Heart left ventricle (tissue), 16 donors: ENCODE measurements at regions not wholly inside any gene's neighbourhood (a gene's known extent, or its start where the extent isn't known, plus 50 kb on each side); places are given as distances from the start of the nearest gene placed in this dataset.

Experiments
- ATAC-seq, 4 donors: fragments of 200-7000 bp; cut with Tn5 transposase; one replicate each; pipeline ENCODE4 v1.9.1; 2020 to 2022; ENCODE audit warnings: moderate library complexity in 4 of 4, mild to moderate bottlenecking in 3 of 4, moderate number of reproducible peaks in 1 of 4
- DNase-seq, 5 donors: peaks; one replicate each; pipeline ENCODE4 v3.0.0-alpha.2; 2020
- H3K27ac ChIP-seq, 12 donors: fragments of 200-600 bp; sonication (generic) in 4 of 12; one replicate each; pipeline versions ENCODE4 v1.5.0 to v1.8.0; 2016 to 2022; ENCODE audit warnings: mild to moderate bottlenecking in 2 of 12
- H3K27me3 ChIP-seq, 9 donors: fragments of 200-600 bp; sonication (generic) in 2 of 9; one replicate each; pipeline versions ENCODE4 v1.5.1 to v1.8.0; 2016 to 2022; ENCODE audit warnings: mild to moderate bottlenecking in 3 of 9
- H3K36me3 ChIP-seq, 9 donors: fragments of 200-600 bp; sonication (generic) in 2 of 9; one replicate each; pipeline versions ENCODE4 v1.5.0 to v1.8.0; 2018 to 2022; ENCODE audit warnings: mild to moderate bottlenecking in 2 of 9
- H3K4me1 ChIP-seq, 12 donors: fragments of 200-600 bp; sonication (generic) in 4 of 12; one replicate each; pipeline versions ENCODE4 v1.5.0 to v1.8.0; 2016 to 2022; ENCODE audit warnings: mild to moderate bottlenecking in 3 of 12
- H3K4me3 ChIP-seq, 12 donors: fragments of 200-600 bp; sonication (generic) in 4 of 12; one replicate each; pipeline versions ENCODE4 v1.5.0 to v1.8.0; 2017 to 2022; ENCODE audit warnings: mild to moderate bottlenecking in 9 of 12, moderate library complexity in 4 of 12
- H3K9me3 ChIP-seq, 12 donors: fragments of 200-600 bp; sonication (generic) in 4 of 12; one replicate each; pipeline versions ENCODE4 v1.5.0 to v1.8.0; 2016 to 2022; ENCODE audit warnings: mild to moderate bottlenecking in 1 of 12
- CTCF ChIP-seq, 12 donors: fragments of 200-600 bp; sonication (generic) in 4 of 12; IDR thresholded peaks; one replicate each; pipeline versions ENCODE4 v1.5.0 to v1.8.0; 2018 to 2022; ENCODE audit warnings: antibody characterized with exemption in 12 of 12, mild to moderate bottlenecking in 5 of 12
- POLR2A ChIP-seq, 2 donors: fragments of 450-650 bp; IDR thresholded peaks; one replicate each; pipeline ENCODE4 v1.6.1; 2017; ENCODE audit warnings: antibody characterized with exemption in 2 of 2, mild to moderate bottlenecking in 2 of 2, moderate library complexity in 2 of 2
- WGBS, 4 donors: extraction: QIAGEN DNeasy Blood & Tissue Kit in 2 of 4; methylation state at CpG; one replicate each; pipeline versions ENCODE4 v1.1.5 to v1.1.7; 2013 to 2018; 5-methylcytosine and 5-hydroxymethylcytosine counted together
- intact Hi-C, 10 donors: fragments of 100-400 bp; cut with DNase I; formaldehyde crosslinking; loops; one replicate each; pipeline versions ENCODE4 v1.11.1 to v1.14.2; 2022
- donor health status: ischemic (EF 13 %, LVEDD 7.1; RV severe dilation, severe dysfunction).
- donor health status: healthy with polysubstance abuse.
- donor health status: DM: no; HTN: yes; CAD: no.
- donor health status: DM: no; HTN: no; CAD: no.
- donor health status: ischemic (EF 25% LVEDD 6.9; RV normal size, moderate dysfunction).
- donor health status: ischemic (EF 25% LVEDD 5.7; RV mildly dilated, moderate dysfunction).
- donor health status: healthy.
- donor health status: DM: yes; HTN: yes; CAD: no.
- donor health status: ischemic (EF 35%, LVEDD 5.7; RV mildly dilated, moderate dysfunction).
- donor health status: nonischemic (EF 11% LVEDD 7.7; RV severe dilation, severe dysfunction).
- donor health status: DM: yes; HTN: yes; CAD: no.
- donor health status: PGD.
- donor health status: ischemic (EF 29% LVEDD 5.4; RV normal size, mild dysfunction).
- donor health status: nonischemic (EF 23%, LVEDD 6.1; RV moderate dilation, normal function).

- Histone ChIP-seq H3K4me1 (peaks cover 0 to 16% (median 8%) of the 10 kb centered on the region in 12 donors), H3K4me3 (no peak overlapping the region), H3K27ac (no peak overlapping the region), H3K36me3 (no peaks in the 10 kb centered on the region), H3K9me3 (no peaks in the 10 kb centered on the region), H3K27me3 (no peaks in the 10 kb centered on the region)
- no peak for DNase-seq
- WGBS, 4 donors = 47 to 60% (median 51%) methylated on average over 4 of the region's 4 CpGs
- TF ChIP-seq CTCF (IDR thresholded peaks at IDR 0.05) = no peak
- no peak for TF ChIP-seq POLR2A (IDR thresholded peaks at IDR 0.05)
- peak in 1 of 4 donors; percentile 53 for ATAC-seq
- intact Hi-C loops = no loop called here
Observed at GRCh38 chr2:235171550-235172031, 219.8 kb downstream of the SH3BP4 start.

DNA sequence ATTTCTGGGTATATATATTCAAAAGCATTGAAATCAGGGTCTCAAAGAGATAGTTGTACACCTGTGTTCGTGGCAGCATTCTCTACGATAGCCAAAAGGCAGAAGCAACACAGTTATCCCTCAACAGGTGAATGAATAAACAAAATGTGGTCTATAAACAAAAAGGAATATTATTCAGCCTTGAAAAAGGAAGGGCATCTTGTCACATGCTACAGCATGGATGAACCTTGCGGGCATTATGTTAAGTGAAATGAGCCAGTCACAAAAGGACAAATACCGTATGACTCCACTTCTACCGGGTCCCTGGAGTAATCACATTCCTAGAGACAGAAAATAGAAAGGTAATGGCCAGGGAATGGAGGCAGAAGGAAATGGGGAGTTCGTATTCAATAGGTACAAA lies 228.8 kb downstream of the SH3BP4 start:
- intact Hi-C loops = no loop called here
- Histone ChIP-seq H3K36me3 (no peaks in the 10 kb centered on the region), H3K4me3 (no peak overlapping the region), H3K9me3 (no peaks in the 10 kb centered on the region), H3K4me1 (no peaks in the 10 kb centered on the region), H3K27ac (no peak overlapping the region), H3K27me3 (peaks cover 0 to 43% (median 4%) of the 10 kb centered on the region in 9 donors)
- WGBS, 4 donors = 86 to 93% (median 91%) methylated on average over 6 of the region's 6 CpGs
- no peak for TF ChIP-seq POLR2A (IDR thresholded peaks at IDR 0.05)
- TF ChIP-seq CTCF (IDR thresholded peaks at IDR 0.05) = no peak
- DNase-seq = no peak
- ATAC-seq = no peak

DNA sequence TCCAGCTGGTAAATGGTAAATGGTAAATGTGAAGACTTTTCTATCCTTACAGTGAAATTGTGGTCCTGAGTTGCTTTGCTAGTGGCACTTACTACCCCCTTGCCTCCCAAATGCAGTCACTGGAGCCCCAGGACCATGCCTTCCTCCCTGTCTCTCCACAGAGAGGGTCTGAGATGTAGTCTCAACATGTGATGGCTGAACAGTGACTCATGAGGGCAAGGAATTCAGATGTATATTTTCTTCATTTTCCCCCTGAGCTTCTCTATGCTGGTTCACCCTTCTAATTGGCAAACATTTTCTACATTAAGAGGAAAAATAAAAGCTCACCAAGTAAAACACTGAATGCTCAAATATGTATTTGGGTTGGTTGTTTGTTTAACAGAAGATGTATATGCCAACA lies 232.0 kb downstream of the SH3BP4 start:
- H3K36me3 ChIP-seq = no peaks in the 10 kb centered on the region
- H3K27ac ChIP-seq = no peak overlapping the region
- peaks cover 0 to 43% (median 4%) of the 10 kb centered on the region in 9 donors for H3K27me3 ChIP-seq
- no peaks in the 10 kb centered on the region for H3K4me1 ChIP-seq
- DNase-seq (no peak), ATAC-seq (no peak)
- intact Hi-C loops = no loop called here
- peaks cover 0 to 3% (median 0%) of the 10 kb centered on the region in 12 donors for H3K9me3 ChIP-seq
- no peak overlapping the region for H3K4me3 ChIP-seq
- no peak for TF ChIP-seq POLR2A (IDR thresholded peaks at IDR 0.05)
- TF ChIP-seq CTCF (IDR thresholded peaks at IDR 0.05) = no peak

- Histone ChIP-seq H3K36me3 (no peaks in the 10 kb centered on the region), H3K27ac (no peak overlapping the region), H3K27me3 (peaks cover 0 to 22% (median 0%) of the 10 kb centered on the region in 9 donors), H3K9me3 (peaks cover 0 to 3% (median 0%) of the 10 kb centered on the region in 12 donors), H3K4me1 (no peaks in the 10 kb centered on the region), H3K4me3 (no peak overlapping the region)
- ATAC-seq = no peak
- intact Hi-C loops = no loop called here
- no peak for DNase-seq
- TF ChIP-seq CTCF (IDR thresholded peaks at IDR 0.05) = no peak
- no peak for TF ChIP-seq POLR2A (IDR thresholded peaks at IDR 0.05)
- WGBS, 4 donors = 82 to 89% (median 82%) methylated on average over 8 of the region's 8 CpGs
Observed at GRCh38 chr2:235187806-235188205, 236.0 kb downstream of the SH3BP4 start.
